ENCODE measurements at regions not wholly inside any gene's neighbourhood (a gene's known extent, or its start where the extent isn't known, plus 50 kb on each side); places are given as distances from the start of the nearest gene placed in this dataset.

GRCh38 chr4:141376769-141377168 is 156.1 kb downstream of the ZNF330 start:
- ChIA-PET POLR2A (no interaction called here), CTCF (no interaction called here)
- 0 out of 2 replicates have a peak, but pooled peaks cover 3% of the 10 kb centered on the region for H3K4me1 Mint-ChIP-seq
- DNase-seq (ENCODE audit: low spot score) (no peak), ATAC-seq (no peak)
- no peak overlapping the region for H3K27ac Mint-ChIP-seq
- H3K27me3 Mint-ChIP-seq (ENCODE audit: low read depth), result no peaks in the 10 kb centered on the region
- H3K9me3 Mint-ChIP-seq, result peaks cover 37% of the 10 kb centered on the region
- TF ChIP-seq ZNF423 (CRISPR knock-in tag; IDR thresholded peaks at IDR 0.05) (no peak), ZNF138 (CRISPR knock-in tag; conservative IDR thresholded peaks at IDR 0.05) (no peak), NFATC4 (CRISPR knock-in tag; IDR thresholded peaks at IDR 0.05) (no peak), STAT6 (CRISPR knock-in tag; conservative IDR thresholded peaks at IDR 0.05; ENCODE audit: low read depth) (no peak), ATF1 (CRISPR knock-in tag; IDR thresholded peaks at IDR 0.05) (no peak)
- peaks cover 7% of the 10 kb centered on the region; the same call in 1 of the 2 replicates for H3K36me3 Mint-ChIP-seq
- no peak overlapping the region for H3K4me3 Mint-ChIP-seq

GRCh38 chr4:141387299-141387698 is 166.6 kb downstream of the ZNF330 start:
- H3K4me1 Mint-ChIP-seq, result peaks cover 3% of the 10 kb centered on the region; the same call in 1 of the 2 replicates
- TF ChIP-seq GRHL2 (CRISPR knock-in tag; IDR thresholded peaks at IDR 0.05; ENCODE audit: insufficient replicate concordance, severe bottlenecking) (no peak), ETV6 (CRISPR knock-in tag; IDR thresholded peaks at IDR 0.05) (no peak), EMX1 (CRISPR knock-in tag; IDR thresholded peaks at IDR 0.05) (no peak), ERG (CRISPR knock-in tag; IDR thresholded peaks at IDR 0.05) (no peak), ZNF671 (CRISPR knock-in tag; IDR thresholded peaks at IDR 0.05) (no peak), E2F5 (CRISPR knock-in tag; IDR thresholded peaks at IDR 0.05) (no peak), NFE2L1 (CRISPR knock-in tag; IDR thresholded peaks at IDR 0.05) (no peak), ESRRA (CRISPR knock-in tag; IDR thresholded peaks at IDR 0.05; ENCODE audit: borderline replicate concordance) (no peak), PRDM15 (CRISPR knock-in tag; IDR thresholded peaks at IDR 0.05) (no peak), RELA (CRISPR knock-in tag; IDR thresholded peaks at IDR 0.05; ENCODE audit: borderline replicate concordance) (no peak)
- H3K9me3 Mint-ChIP-seq, result peaks cover 8% of the 10 kb centered on the region
- H3K27ac Mint-ChIP-seq, result no peak overlapping the region
- ChIA-PET POLR2A (no interaction called here), CTCF (no interaction called here)
- H3K36me3 Mint-ChIP-seq, result peaks cover 4% of the 10 kb centered on the region; the same call in 1 of the 2 replicates
- no peak for DNase-seq (ENCODE audit: low spot score)
- ATAC-seq, result no peak
- H3K4me3 Mint-ChIP-seq, result no peak overlapping the region
- no peaks in the 10 kb centered on the region for H3K27me3 Mint-ChIP-seq (ENCODE audit: low read depth)

GRCh38 chr4:141388481-141388880 is 167.8 kb downstream of the ZNF330 start:
- Mint-ChIP-seq H3K36me3 (no peaks in the 10 kb centered on the region), H3K27ac (no peak overlapping the region), H3K4me1 (peaks cover 3% of the 10 kb centered on the region; the same call in 1 of the 2 replicates), H3K4me3 (no peak overlapping the region), H3K9me3 (peaks cover 3% of the 10 kb centered on the region; the same call in 1 of the 2 replicates), H3K27me3 (ENCODE audit: low read depth) (no peaks in the 10 kb centered on the region)
- ATAC-seq, result no peak
- no peak for DNase-seq (ENCODE audit: low spot score)
- POLR2A ChIA-PET, result no interaction called here
- CTCF ChIA-PET, result no interaction called here
- TF ChIP-seq E2F1 (CRISPR knock-in tag; IDR thresholded peaks at IDR 0.05) (no peak), IRF2 (CRISPR knock-in tag; IDR thresholded peaks at IDR 0.05; ENCODE audit: borderline replicate concordance, low read depth) (no peak), ZNF219 (CRISPR knock-in tag; IDR thresholded peaks at IDR 0.05; ENCODE audit: borderline replicate concordance) (no peak), IRF1 (CRISPR knock-in tag; IDR thresholded peaks at IDR 0.05) (no peak), ESRRA (CRISPR knock-in tag; IDR thresholded peaks at IDR 0.05; ENCODE audit: borderline replicate concordance) (no peak), PREB (CRISPR knock-in tag; IDR thresholded peaks at IDR 0.05; ENCODE audit: borderline replicate concordance) (no peak), ZMAT4 (CRISPR knock-in tag; IDR thresholded peaks at IDR 0.05) (no peak)

Measured in WTC11 (cell line).